GM21423 (cell line): ENCODE measurements at regions not wholly inside any gene's neighbourhood (a gene's known extent, or its start where the extent isn't known, plus 50 kb on each side); places are given as distances from the start of the nearest gene placed in this dataset.
"Not testable (repeated sequence)": the region's sequence is repeated elsewhere in the genome, so short reads cannot be mapped to it uniquely, and the experiment has no call there.

Source experiments
- ATAC-seq: cut with Tn5 transposase; IDR thresholded peaks from one replicate; pipeline ENCODE4 v1.9.1; 2021; ENCODE audit warnings: mild to moderate bottlenecking, moderate library complexity; ENCODE audit not compliant: unreplicated experiment

DNA sequence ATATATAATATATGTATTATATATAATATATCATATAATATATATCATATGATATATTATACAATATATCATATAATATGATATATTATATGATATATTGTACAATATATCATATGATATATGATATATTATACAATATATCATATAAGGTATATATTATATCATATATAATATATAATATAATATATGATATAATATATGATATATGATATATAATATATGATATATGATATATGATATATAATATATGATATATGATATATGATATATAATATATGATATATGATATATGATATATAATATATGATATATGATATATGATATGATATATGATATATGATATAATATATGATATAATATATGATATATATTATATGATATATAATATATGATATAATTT lies 617.3 kb downstream of the TRIB2 start:
- not testable (repeated sequence) for ATAC-seq

DNA sequence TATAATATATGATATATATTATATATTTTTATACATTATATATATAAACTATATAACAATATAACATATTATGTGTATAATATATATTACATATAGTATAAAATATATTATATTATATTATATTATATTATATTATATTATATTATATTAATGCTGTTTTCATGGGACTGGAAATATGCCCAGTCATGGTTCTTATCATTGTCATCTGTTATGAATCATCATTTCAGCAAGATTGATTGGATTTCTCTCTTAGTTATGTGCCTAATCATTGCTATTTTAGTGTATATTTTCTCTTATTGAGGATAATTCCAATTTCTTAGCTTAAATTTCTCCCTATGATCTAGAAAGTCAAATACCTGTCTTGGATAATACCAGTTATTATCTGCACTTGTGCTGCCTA lies 617.8 kb downstream of the TRIB2 start:
- no peak for ATAC-seq

DNA sequence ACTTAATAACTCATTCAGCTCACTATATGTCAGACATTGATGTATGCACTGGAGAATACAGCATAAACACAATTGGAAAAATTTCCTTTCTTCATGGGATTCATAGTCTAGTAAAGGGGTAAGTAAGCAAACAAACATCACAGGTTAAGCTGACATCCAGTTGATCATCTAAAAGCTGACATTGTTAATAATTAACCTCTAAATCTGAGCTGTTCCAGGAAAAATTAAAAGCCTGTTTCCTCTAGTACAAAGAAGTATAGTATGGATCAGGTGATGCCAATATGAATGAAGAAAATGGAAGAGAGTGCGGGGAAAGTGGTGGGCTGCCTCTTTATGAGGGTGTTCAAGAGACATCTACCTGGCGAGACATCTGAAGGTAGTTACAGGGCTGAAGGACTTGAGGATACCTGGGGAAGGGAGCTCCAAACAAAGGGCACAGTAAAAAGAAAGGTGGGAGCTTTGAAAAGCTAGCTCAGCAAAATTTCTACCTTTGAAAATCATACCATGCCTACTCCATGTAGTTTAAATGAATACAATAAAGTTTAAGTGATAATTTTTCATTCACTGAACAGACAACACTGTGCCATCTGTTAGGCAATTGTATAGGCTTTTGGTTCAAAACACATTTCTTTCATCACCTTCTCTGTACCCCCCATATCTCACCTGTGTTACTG lies 619.3 kb downstream of the TRIB2 start:
- ATAC-seq, result no peak

DNA sequence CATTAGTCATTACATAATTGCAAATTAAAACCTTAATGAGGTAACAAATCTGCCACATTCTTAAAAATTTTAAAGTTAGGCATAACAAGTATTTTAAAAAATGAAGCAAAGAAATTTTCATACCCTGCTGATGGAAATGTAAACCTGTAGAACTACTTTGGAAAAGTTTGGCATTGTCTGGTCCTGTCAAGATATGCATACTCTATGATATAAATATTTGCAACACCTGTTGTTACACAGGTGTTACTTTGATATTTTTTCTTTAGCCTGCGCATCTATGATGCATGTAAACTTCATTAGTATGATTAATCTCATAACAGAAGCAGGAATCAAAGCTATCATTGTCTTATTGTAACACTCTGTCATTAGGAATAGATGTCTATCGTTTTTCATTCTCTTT lies 634.3 kb downstream of the TRIB2 start:
- no peak for ATAC-seq

DNA sequence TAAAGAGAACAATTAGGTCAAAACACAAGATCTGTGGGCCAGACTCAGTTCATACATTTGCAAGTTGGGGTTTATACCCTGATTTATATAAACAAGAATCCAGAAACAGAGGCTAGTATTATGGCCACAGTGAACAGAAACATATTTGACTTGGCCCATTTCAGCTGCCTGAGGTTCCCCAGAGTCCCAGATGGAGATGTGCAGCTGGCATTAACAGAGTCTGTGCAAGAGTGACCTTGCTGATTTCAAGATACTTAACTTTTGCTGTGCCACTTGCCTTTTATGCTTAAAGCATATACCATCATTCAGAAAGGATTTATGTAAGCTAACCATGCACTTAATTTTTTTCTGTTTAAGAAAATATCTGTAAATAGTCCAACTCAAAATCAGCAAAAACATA lies 636.3 kb downstream of the TRIB2 start:
- no peak for ATAC-seq

DNA sequence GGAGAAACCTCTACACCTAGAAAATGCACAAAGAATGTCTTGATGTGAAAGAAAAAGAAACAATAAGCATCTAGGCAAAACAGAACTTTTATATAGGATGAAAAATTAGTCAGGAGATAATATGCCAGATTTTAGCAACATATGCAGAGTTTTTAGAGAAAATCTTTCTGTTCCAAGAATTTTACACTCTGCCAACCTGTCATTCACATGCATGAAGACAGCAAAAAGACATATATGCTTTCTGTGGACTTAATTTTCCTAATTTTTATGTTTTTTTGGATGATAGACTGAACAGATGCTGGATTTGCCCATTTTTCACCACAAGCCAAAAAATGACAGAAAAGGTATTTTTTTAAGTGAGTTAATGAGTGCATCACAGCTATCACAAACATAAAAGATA lies 637.3 kb downstream of the TRIB2 start:
- ATAC-seq, result no peak

DNA sequence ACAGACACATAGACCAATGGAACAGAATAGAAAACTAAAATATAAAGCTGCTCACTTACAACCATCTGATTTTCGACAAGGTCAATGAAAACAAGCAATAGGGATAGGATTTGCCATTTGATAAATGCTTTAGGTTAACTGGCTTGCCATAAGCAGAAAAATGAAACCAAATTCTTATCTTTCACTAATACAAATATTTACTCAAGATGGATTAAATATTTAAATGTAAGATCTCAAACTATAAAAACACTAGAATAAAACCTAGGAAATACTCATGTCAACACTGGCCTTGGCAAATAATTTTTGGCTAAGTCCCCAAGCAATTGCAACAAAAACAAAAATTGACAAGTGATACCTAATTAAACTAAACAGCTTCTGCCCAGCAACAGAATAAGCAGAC lies 665.2 kb downstream of the TRIB2 start:
- ATAC-seq, result not testable (repeated sequence)

DNA sequence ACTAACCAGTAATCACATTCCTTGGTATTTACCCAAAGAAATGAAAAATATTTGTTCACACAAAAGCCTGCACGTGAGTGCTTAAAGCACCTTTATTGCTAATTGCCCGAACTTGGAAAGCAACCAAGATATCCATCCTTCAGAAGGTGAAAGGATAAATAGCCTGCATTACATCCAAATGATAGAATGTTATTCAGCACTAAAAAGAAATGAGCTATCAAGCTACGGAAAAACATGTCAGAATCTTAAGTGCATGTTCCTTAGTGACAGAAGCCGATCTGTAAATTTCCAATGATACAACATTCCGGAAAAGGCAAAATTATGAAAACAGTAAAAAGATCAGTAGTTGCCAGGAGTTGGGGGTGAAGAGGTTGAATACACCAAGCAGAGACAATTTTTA lies 672.4 kb downstream of the TRIB2 start:
- ATAC-seq, result not testable (repeated sequence)

DNA sequence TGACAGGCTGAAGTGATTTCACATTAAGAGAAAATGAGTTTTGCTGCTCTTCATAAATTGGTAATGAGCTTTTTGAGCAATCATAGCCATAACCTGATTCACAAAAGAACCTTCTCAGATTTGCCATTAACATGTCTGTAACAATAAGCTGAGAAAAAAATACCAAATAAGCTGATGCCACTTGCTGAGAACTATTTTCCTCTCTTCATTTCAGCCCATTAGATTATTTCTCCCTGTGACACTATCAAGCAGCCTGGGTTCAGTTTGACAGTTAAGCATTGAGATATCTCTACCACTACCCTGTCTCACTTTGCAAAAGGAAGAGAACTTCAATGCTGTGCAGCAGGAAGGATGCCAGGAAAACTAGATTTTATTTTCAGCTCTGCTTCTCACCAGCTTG lies 673.9 kb downstream of the TRIB2 start:
- no peak for ATAC-seq

DNA sequence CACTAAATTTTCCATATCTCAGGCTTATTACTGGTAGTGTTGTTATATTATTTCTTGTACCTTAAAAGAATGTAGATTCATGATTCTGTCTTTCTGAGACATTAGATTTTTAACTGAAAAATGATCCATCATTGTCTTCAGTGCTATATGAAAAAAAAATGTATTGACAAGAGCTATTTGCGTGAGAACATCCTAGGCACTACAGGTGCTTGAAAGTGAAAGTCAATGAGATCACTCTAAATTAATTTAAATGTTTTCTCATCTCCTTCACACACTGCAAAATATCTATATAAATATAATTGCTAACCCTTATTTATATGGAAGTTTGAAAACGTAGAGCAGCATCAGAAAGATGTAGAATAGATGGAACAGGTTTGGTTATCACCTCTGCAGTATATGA lies 684.6 kb downstream of the TRIB2 start:
- ATAC-seq, result no peak

DNA sequence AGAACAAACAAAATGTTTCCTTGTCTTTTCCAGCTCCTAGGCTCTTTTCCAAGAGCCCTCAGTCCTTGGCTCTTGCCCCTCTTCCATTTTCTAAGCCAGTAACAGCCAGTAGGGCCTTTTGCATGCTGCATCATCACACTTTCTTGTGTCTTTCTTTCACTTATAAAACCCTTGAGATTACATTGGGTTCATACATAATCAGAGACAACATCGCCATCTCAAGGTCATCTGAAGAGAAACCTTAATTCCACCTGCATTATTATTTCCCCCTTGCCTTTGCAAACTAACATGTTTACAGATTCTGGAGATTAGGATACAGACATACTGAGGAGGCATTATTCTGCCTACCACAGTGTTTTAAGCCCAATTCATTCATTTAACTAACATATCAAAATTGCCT lies 697.3 kb downstream of the TRIB2 start:
- no peak for ATAC-seq

DNA sequence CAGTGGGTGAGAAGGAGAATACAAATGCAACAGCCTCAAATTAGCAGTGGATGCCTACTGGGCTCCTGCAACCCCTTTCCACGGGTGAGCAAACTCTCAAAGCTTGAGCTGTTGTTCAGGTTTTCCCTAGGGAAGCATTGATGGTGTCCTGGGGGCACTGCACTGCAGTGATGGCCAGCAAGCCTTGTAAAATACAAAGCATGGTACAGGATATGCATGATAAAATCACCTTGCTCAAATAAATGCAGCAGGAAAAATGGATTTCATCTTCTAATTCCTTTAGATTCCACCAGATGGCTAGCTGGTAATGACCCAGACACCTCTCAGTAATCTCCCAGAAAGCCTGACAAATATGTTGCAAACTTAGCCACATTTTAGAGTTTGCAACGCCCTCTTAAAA lies 698.2 kb downstream of the TRIB2 start:
- no peak for ATAC-seq

DNA sequence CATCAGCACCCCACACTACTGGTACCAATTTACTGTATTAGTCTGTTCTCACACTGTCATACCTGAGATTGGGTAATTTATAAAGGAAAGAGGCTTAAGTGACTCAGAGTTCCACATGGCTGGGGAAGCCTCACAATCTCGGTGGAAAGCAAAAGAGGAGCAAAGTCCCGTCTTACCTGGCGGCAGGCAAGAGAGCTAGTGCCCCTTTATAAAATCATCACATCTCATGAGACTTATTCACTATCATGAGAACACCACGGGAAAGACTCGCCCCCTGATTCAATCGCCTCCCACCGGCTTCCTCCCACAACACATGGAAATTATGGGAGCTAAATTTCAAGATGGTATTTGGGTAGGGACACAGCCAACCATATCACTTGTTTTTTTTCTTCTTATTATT lies 717.2 kb downstream of the TRIB2 start:
- no peak for ATAC-seq

DNA sequence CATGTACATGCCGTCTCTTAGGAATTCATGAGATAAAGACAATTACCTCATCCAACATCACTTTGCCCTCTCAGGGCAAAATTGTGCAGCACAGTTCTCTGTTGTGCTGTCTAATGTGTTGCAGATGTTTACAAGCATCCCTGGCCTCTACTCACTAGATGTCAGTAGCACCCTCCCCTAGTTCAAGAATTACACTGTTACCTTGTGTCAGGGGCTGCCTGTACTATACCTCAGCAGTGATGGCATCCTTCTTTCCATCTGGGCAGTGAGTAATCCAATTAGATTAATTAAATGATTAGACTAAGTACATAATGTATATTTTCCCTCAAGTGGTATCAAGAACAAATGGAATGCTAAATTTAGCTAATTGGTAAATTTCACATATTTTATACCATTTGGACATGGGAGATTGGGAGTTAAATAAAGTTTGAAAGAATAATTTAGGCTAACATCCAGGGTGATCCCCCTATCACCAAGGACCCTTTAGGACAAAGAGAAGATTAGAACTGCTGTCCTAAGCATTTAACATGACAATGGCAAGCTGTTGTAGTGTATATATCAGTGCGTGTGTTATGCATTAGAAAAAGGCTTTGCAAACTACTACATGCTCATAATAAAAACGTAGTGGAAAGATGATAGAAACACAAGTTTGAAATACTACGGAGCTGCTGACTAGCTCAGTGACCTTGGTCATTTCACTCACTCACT lies 727.0 kb downstream of the TRIB2 start:
- ATAC-seq, result not testable (repeated sequence)

DNA sequence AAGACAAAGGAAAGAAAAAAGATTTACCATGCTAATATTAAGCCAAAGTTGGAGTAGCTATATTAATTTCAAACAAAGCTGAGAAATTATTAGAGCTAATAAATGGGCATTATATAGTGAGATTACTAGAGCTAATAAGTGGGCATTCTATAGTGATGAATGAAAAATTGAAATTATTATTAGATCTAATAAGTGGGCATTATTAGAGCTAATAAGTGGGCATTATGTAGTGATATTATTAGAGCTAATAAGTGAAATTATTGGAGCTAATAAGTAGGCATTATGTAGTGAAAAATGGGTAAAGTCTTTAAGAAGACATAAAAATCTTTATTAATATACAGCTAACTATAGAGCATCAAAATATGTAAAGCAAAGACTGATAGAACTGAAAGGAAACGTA lies 745.7 kb downstream of the TRIB2 start:
- ATAC-seq, result no peak

DNA sequence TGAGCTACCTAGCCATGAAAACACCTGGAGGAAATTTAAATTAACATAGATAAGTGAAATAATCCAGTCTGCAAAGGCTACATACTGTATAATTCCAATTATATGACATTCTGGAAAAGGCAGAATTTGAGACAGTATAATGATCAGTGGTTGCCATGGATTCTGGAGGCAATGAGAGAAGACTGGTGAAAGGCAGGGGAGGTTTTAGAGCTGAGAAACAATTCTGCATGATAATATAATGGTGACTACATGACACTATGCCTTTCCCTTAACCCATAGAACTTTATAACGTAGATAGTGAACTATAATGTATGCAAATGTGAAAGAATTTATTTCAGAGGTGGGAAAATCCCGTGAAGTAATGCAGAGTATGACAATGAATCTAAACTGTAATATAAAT lies 749.3 kb downstream of the TRIB2 start:
- no peak for ATAC-seq

DNA sequence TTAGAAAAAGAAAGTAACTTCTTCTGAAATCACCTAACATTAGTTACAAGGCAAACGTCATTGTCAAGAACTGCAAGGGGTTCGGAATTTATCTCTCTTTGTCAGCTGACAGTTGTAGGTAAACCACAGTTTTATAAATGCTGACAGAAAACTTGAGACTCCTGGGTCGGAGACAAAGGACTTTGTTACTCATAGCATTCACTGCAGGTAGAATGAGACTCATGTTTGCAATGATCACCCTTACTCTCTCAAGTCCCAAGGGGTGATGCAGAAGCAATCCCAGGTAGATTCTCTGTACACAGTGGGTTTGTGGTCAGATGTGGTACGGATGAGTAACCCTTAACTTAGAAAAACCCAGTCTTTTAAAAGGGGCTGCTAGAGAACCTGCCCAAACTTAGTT lies 757.8 kb downstream of the TRIB2 start:
- no peak for ATAC-seq

DNA sequence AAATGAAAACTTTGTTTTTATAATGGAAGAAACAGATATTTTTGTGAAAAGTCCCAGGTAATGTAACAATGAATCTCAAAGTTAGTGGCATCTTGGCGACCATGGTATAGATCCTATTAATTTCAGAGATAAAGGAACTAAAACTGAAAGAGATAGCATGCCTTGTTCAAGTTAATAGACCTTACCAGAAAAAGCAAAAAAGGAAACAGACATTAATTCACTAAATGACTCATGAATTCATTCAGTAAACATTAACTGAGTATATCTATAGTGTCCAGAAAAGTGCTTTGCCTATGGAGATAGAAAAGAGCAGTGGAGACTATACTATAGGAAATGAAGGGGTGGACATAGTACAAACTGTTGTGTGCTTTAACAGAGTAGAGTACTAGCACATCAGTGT lies 763.3 kb downstream of the TRIB2 start:
- ATAC-seq, result peak; percentile 61

DNA sequence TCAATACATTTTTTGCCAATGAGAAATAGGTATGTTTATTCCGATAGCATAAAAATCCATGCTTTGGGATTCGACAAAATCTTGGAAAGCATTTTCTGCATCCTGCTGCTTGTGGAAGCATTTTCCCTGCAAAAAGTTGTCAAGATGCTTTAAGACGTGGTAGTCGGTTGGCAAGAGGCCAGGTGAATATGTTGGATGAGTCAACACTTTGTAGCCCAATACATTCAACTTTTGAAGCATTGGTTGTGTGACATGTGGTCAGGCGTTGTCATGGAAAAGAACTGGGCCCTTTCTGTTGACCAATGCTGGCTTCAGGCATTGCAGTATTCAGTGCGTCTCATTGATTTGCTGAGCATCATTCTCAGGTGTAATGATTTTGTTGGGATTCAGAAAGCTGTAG lies 764.5 kb downstream of the TRIB2 start:
- ATAC-seq, result no peak

DNA sequence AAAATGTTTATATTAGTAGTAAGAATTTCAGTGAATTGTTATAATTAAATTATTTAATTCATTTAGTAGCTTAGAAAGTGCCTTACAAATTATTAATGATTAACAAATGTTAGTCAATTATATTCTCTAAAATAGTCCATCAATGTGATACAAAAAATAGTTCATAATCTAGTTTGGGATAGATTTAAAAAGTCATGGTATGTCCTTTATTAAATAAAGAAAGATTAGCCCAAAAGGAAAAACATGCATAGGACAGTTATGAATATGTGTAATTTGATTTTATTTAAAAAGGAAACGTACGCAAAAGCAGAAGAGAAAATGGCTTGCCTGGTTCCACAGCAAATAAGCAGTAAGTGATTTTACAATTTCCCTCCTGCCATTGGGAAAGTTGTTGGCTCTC lies 768.5 kb downstream of the TRIB2 start:
- no peak for ATAC-seq

DNA sequence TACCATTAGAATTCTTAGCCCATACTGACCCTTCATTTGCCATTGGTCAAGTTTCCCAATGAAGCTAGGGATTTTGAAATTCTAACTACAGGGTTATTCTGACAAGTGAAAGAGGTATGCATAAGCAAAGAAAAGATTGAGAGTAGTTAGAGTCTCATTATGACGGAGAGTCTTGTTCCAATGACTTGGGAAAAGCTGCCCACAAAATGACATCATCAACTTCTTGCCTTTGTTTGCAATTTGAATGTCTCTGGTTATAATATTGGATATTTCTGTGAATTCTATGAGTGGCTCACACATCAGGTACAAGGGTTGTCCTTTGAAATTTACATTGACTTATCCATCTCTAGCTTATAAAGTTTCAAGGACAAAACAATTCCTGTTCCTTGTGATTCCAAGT lies 772.2 kb downstream of the TRIB2 start:
- no peak for ATAC-seq

DNA sequence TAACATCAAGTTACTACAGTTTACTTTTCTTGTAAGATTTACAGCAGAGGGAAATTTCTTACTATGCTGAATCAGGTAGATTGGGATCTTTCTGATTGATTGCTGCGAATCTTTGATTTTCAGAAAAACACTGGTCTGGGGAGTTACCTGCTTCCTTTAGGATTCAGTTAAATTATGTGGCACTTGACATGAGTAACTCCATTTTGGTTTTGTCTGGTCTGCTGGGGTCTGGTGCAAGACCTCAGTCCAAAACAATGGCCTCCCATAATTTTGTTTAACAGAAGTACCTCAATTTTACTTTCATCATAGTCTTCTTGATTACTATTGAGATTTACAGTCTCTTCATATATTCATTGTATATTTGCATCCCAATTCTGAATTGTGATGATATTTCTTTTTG lies 775.5 kb downstream of the TRIB2 start:
- ATAC-seq, result no peak

DNA sequence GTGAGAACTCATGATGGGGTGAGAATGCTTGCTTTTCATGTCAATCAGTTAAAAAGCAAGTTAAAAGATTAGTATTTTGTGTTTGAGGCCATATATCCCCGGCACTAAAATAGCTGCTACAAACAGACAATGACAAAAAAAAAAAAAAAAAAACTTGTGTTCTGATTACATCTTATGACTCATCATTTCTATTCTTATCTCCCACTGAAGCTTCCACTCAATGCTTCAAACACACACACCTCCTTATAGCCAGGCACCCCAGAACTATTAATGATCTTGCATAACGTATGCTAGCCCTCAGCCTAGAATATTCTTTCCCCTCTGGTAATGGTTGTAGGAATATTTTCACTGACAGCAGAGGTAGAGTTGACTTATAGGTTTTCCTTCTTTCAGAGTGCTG lies 778.3 kb downstream of the TRIB2 start:
- ATAC-seq, result no peak
